ENCODE measurements at regions not wholly inside any gene's neighbourhood (a gene's known extent, or its start where the extent isn't known, plus 50 kb on each side); places are given as distances from the start of the nearest gene placed in this dataset.

GRCh38 chr2:215498431-215498830, 62.6 kb upstream of the FN1 start (continued):
- TF ChIP-seq CSRNP2 (CRISPR knock-in tag; conservative IDR thresholded peaks at IDR 0.05; ENCODE audit: low read depth) (no peak), ZNF691 (CRISPR knock-in tag; IDR thresholded peaks at IDR 0.05; ENCODE audit: borderline replicate concordance, low read depth) (0 out of 2 replicates have a peak, but pooled peaks have one; percentile 52), ZBTB34 (CRISPR knock-in tag; IDR thresholded peaks at IDR 0.05) (no peak), SKI (IDR thresholded peaks at IDR 0.05; ENCODE audit: partially characterized antibody) (peak; percentile 32), IRF1 (CRISPR knock-in tag; IDR thresholded peaks at IDR 0.05; ENCODE audit: low read depth) (no peak), ZNF24 (IDR thresholded peaks at IDR 0.05) (no peak), SALL2 (CRISPR knock-in tag; IDR thresholded peaks at IDR 0.05) (no peak), ZNF570 (CRISPR knock-in tag; IDR thresholded peaks at IDR 0.05; ENCODE audit: borderline replicate concordance) (no peak), CBX1 (IDR thresholded peaks at IDR 0.05; ENCODE audit: low read depth) (no peak), ATF7-NPFF (CRISPR knock-in tag; IDR thresholded peaks at IDR 0.05; ENCODE audit: low read depth) (no peak), ZNF275 (CRISPR knock-in tag; IDR thresholded peaks at IDR 0.05; ENCODE audit: borderline replicate concordance) (no peak), E2F1 (CRISPR knock-in tag; IDR thresholded peaks at IDR 0.05) (no peak), MEF2D (CRISPR knock-in tag; IDR thresholded peaks at IDR 0.05) (peak; percentile 67; the same call in 1 of the 2 replicates), RORA (CRISPR knock-in tag; IDR thresholded peaks at IDR 0.05) (no peak), MEIS1 (CRISPR knock-in tag; IDR thresholded peaks at IDR 0.05; ENCODE audit: borderline replicate concordance) (no peak), NBN (conservative IDR thresholded peaks at IDR 0.05) (no peak), ZNF296 (CRISPR knock-in tag; conservative IDR thresholded peaks at IDR 0.05) (no peak), ZNF83 (CRISPR knock-in tag; IDR thresholded peaks at IDR 0.05; ENCODE audit: borderline replicate concordance) (no peak), CTCF (CRISPR knock-in tag; IDR thresholded peaks at IDR 0.05) (0 out of 2 replicates have a peak, but pooled peaks have one; percentile 7), STAG1 (CRISPR knock-in tag; IDR thresholded peaks at IDR 0.05) (no peak), MTA1 (CRISPR knock-in tag; IDR thresholded peaks at IDR 0.05; ENCODE audit: borderline replicate concordance) (no peak), ZNF530 (CRISPR knock-in tag; IDR thresholded peaks at IDR 0.05; ENCODE audit: low read depth) (no peak)

Measured in HepG2 (cell line).